NCI-H226 (cell line): ENCODE measurements at regions not wholly inside any gene's neighbourhood (a gene's known extent, or its start where the extent isn't known, plus 50 kb on each side); places are given as distances from the start of the nearest gene placed in this dataset.

Experiments
- DNase-seq: peaks from one replicate; pipeline ENCODE4 v3.0.0-alpha.2; 2015

DNA sequence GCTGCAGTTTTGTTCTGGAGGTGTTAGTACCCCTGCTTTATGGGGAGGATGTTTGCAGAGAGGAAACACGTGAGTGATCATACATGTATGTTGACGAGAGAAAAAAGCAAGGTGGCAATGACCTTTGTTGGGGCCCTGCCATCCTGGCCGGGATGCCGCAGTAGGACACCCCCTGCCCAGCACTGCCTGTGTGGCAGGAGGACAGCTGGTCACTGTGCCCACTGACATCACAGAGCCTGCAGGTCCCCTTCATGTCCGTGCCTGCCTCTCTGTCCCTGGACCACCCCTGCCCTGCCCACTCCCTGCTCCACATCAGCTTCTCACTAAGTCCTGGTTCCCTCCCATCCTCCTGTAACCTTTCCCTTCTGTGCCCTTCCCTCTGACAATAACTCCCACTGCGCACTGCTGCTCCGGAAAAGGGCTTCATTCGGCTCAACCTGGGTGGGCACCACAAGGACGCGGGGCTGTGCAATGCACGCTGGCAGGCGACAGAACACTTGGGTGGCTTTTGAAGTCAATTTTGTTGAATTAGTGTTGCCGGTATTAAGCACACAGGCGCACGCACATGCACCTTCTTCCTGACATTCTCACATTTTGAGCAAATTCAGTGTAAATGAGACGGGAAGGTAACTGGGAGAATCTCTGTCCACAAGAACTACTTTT lies 51.5 kb upstream of the TWIST2 start:
- no peak for DNase-seq

DNA sequence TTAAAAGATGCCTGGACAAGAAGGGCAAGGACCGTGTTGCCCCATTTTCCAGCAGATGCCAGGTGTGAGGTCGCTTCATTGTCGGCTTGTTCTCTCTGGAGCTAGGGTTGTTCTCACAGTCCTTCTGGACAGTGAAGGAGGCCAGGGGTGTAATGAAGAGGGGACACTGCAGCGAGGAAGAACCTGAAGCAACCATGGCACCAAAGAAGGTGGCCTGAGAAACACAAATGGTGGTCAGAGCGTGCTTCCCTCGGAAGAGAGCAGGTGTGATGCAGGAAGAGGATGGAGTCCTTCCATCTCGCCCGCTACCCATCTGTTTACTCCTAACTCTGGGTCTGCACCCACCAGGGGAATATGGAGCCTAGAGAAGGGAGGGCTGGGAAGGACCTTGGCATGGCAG lies 50.3 kb upstream of the TWIST2 start:
- no peak for DNase-seq
